Stomach (tissue), 8 donors: ENCODE measurements at regions not wholly inside any gene's neighbourhood (a gene's known extent, or its start where the extent isn't known, plus 50 kb on each side); places are given as distances from the start of the nearest gene placed in this dataset.

Experiments
- DNase-seq, 2 donors: peaks; one replicate each; pipeline versions ENCODE4 v3.0.0 to v3.0.0-alpha.2; 2013 to 2019
- H3K27ac ChIP-seq, 5 donors: fragments of 200-600 bp in 4 of 5; sonication (generic) in 4 of 5; one replicate each; pipeline ENCODE4 v1.5.1; 2013 to 2019; ENCODE audit warnings: mild to moderate bottlenecking in 1 of 5, moderate library complexity in 1 of 5
- H3K27me3 ChIP-seq, 3 donors: fragments of 200-600 bp; sonication (generic); one replicate each; pipeline ENCODE4 v1.5.1; 2017 to 2019; ENCODE audit warnings: mixed run types in 1 of 3
- H3K36me3 ChIP-seq, 4 donors: fragments of 200-600 bp; sonication (generic); 1 replicate in 3 of 4; 2 replicates in 1 of 4; pipeline ENCODE4 v1.5.1; 2016 to 2019
- H3K4me1 ChIP-seq, 4 donors: fragments of 200-600 bp; sonication (generic); one replicate each; pipeline ENCODE4 v1.5.1; 2016 to 2019
- H3K4me3 ChIP-seq, 4 donors: fragments of 200-600 bp; sonication (generic) in 3 of 4; one replicate each; pipeline ENCODE4 v1.5.1; 2016 to 2019; ENCODE audit warnings: mild to moderate bottlenecking in 1 of 4
- H3K9me3 ChIP-seq, 4 donors: fragments of 200-600 bp; sonication (generic); one replicate each; pipeline ENCODE4 v1.5.1; 2016 to 2019
- CTCF ChIP-seq, 7 experiments: fragments of 450-650 bp in 4 of 7; fragments of 200-600 bp in 3 of 7; sonication (generic) in 3 of 7; IDR thresholded peaks; one replicate each; pipeline ENCODE4 v1.5.1; 2016 to 2019; ENCODE audit warnings: antibody characterized with exemption in 7 of 7, control low read depth in 2 of 7, mild to moderate bottlenecking in 1 of 7
- EP300 ChIP-seq: sonication (generic); formaldehyde crosslinking; IDR thresholded peaks from one replicate; pipeline ENCODE4 v1.6.1; 2017; ENCODE audit warnings: antibody characterized with exemption
- POLR2A ChIP-seq, 4 donors: fragments of 450-650 bp; IDR thresholded peaks; one replicate each; pipeline ENCODE4 v1.6.1; 2016; ENCODE audit warnings: antibody characterized with exemption in 4 of 4, control low read depth in 2 of 4, mild to moderate bottlenecking in 1 of 4, moderate library complexity in 1 of 4
- POLR2AphosphoS5 ChIP-seq, 3 donors: sonication (generic); formaldehyde crosslinking; IDR thresholded peaks; one replicate each; pipeline ENCODE4 v1.6.1; 2016; ENCODE audit warnings: antibody characterized with exemption in 3 of 3
- WGBS, 5 donors: extraction: QIAGEN DNeasy Blood & Tissue Kit in 3 of 5; methylation state at CpG; one replicate each; pipeline versions ENCODE4 v1.1.5 to v1.1.7; 2013 to 2018; 5-methylcytosine and 5-hydroxymethylcytosine counted together
- intact Hi-C: fragments of 100-400 bp; cut with DNase I; formaldehyde crosslinking; loops from one replicate; pipeline ENCODE4 v1.15.1; 2023; ENCODE audit warnings: low total_unique reads
- donor health status: healthy with polysubstance abuse.
- donor health status: Bipolar disorder and iron deficiency.
- donor health status: healthy.

GRCh38 chr11:116644201-116644940 is 128.4 kb downstream of the BUD13 start:
- TF ChIP-seq EP300 (no peak), POLR2AphosphoS5 (IDR thresholded peaks at IDR 0.05) (no peak), CTCF (IDR thresholded peaks at IDR 0.05) (no peak), POLR2A (IDR thresholded peaks at IDR 0.05) (no peak)
- DNase-seq, result no peak
- H3K4me3 ChIP-seq, result no peak overlapping the region
- no peaks in the 10 kb centered on the region for H3K4me1 ChIP-seq
- intact Hi-C loops, result no loop called here
- H3K36me3 ChIP-seq, result no peaks in the 10 kb centered on the region
- no peak overlapping the region for H3K27ac ChIP-seq
- H3K9me3 ChIP-seq, result peaks cover 0 to 8% (median 5%) of the 10 kb centered on the region in 4 donors
- H3K27me3 ChIP-seq, result peaks cover 0 to 45% (median 0%) of the 10 kb centered on the region in 3 donors
- 33 to 57% (median 39%) methylated on average over 16 of the region's 16 CpGs for WGBS, 5 donors

DNA sequence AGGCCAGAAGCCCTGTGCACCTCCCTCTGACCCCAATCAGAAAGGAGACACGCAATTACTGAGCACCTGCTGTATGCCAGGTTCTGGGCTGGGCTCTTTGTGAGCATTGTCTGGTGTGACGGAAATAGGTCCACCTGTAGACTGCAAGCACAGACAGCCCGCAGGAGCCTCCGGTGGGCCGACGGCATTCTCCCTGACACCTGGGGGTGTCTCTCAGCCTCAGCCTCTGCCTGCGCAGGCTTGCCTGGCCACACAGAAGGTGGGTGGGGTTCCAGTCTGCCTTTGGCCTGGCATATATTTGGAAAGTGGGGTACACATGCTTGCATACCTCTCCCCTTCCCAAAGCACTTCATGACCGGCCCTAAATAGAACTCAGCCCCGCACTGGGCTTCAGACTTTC is 129.3 kb downstream of the BUD13 start:
- Histone ChIP-seq H3K27ac (no peak overlapping the region), H3K4me1 (no peaks in the 10 kb centered on the region), H3K36me3 (no peaks in the 10 kb centered on the region), H3K27me3 (peaks cover 0 to 41% (median 0%) of the 10 kb centered on the region in 3 donors), H3K9me3 (peaks cover 0 to 8% (median 5%) of the 10 kb centered on the region in 4 donors), H3K4me3 (no peak overlapping the region)
- intact Hi-C loops, result no loop called here
- WGBS, 5 donors, result 69 to 85% (median 80%) methylated on average over 8 to 9 of the region's 9 CpGs
- no peak for DNase-seq
- no peak for TF ChIP-seq POLR2AphosphoS5 (IDR thresholded peaks at IDR 0.05)
- no peak for TF ChIP-seq POLR2A (IDR thresholded peaks at IDR 0.05)
- no peak for TF ChIP-seq CTCF (IDR thresholded peaks at IDR 0.05)
- no peak for TF ChIP-seq EP300

- no peak for DNase-seq
- Histone ChIP-seq H3K27me3 (peaks cover 0 to 41% (median 3%) of the 10 kb centered on the region in 3 donors), H3K9me3 (peaks cover 0 to 8% (median 5%) of the 10 kb centered on the region in 4 donors), H3K4me1 (no peaks in the 10 kb centered on the region), H3K27ac (no peak overlapping the region), H3K36me3 (no peaks in the 10 kb centered on the region), H3K4me3 (no peak overlapping the region)
- intact Hi-C loops, result no loop called here
- TF ChIP-seq POLR2A (IDR thresholded peaks at IDR 0.05) (no peak), EP300 (no peak), CTCF (IDR thresholded peaks at IDR 0.05) (no peak), POLR2AphosphoS5 (IDR thresholded peaks at IDR 0.05) (no peak)
Observed at GRCh38 chr11:116642902-116643301, 129.9 kb downstream of the BUD13 start.

DNA sequence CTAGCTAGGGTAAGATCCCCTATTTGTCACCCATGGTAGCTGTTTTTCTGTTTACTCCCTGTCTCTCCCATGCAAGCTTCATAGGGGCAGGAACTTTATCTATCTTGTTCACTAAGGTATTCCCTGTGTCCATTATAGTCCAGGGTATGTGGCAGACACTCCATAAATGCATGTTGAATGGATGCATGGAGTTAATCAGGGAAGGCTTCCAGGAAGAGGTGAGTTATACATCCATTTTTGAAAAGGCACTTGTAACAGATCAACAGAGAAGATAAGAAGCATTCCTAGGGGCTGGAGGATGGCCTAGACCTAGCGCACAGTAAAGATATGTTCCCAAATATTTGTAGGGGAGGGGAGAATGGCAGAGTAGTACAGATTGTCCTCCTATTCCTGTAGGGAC is 130.3 kb downstream of the BUD13 start:
- WGBS, 5 donors, result 62 to 80% (median 70%) methylated on average over 1 of the region's 1 CpG
- no peaks in the 10 kb centered on the region for H3K4me1 ChIP-seq
- TF ChIP-seq CTCF (IDR thresholded peaks at IDR 0.05) (no peak), POLR2A (IDR thresholded peaks at IDR 0.05) (no peak), EP300 (no peak), POLR2AphosphoS5 (IDR thresholded peaks at IDR 0.05) (no peak)
- peaks cover 0 to 8% (median 5%) of the 10 kb centered on the region in 4 donors for H3K9me3 ChIP-seq
- intact Hi-C loops, result no loop called here
- peaks cover 0 to 41% (median 3%) of the 10 kb centered on the region in 3 donors for H3K27me3 ChIP-seq
- H3K27ac ChIP-seq, result no peak overlapping the region
- H3K36me3 ChIP-seq, result no peaks in the 10 kb centered on the region
- no peak for DNase-seq
- H3K4me3 ChIP-seq, result no peak overlapping the region
